Liver (tissue), 8 donors: ENCODE measurements at regions not wholly inside any gene's neighbourhood (a gene's known extent, or its start where the extent isn't known, plus 50 kb on each side); places are given as distances from the start of the nearest gene placed in this dataset.

Experiments used
- DNase-seq: peaks from one replicate; pipeline ENCODE4 v3.0.0-alpha.2; 2017; ENCODE audit warnings: low spot score
- H3K27ac ChIP-seq, 2 donors: one replicate each; pipeline ENCODE4 v1.7.0; 2013; ENCODE audit warnings: inconsistent platforms in 2 of 2, low read length in 2 of 2, control low read depth in 1 of 2, low read depth in 1 of 2, mild to moderate bottlenecking in 1 of 2
- H3K27me3 ChIP-seq, 4 donors: one replicate each; pipeline versions ENCODE4 v1.6.1 to v1.7.0; 2013; ENCODE audit warnings: low read length in 3 of 4, inconsistent platforms in 1 of 4, mild to moderate bottlenecking in 1 of 4, moderate library complexity in 1 of 4; ENCODE audit not compliant: control insufficient read depth in 4 of 4, insufficient read depth in 4 of 4
- H3K36me3 ChIP-seq, 4 donors: one replicate each; pipeline versions ENCODE4 v1.6.1 to v1.7.0; 2013; ENCODE audit warnings: low read length in 3 of 4, mild to moderate bottlenecking in 3 of 4, low read depth in 1 of 4, moderate library complexity in 1 of 4; ENCODE audit not compliant: control insufficient read depth in 4 of 4, insufficient read depth in 3 of 4
- H3K4me1 ChIP-seq, 4 donors: one replicate each; pipeline versions ENCODE4 v1.6.1 to v1.7.0; 2013; ENCODE audit warnings: low read length in 3 of 4, mild to moderate bottlenecking in 3 of 4, moderate library complexity in 1 of 4; ENCODE audit not compliant: control insufficient read depth in 4 of 4, insufficient read depth in 4 of 4
- H3K4me3 ChIP-seq, 3 donors: one replicate each; pipeline versions ENCODE4 v1.6.1 to v1.7.0; 2013; ENCODE audit warnings: low read length in 3 of 3, control low read depth in 1 of 3, low read depth in 1 of 3, mild to moderate bottlenecking in 1 of 3
- H3K9ac ChIP-seq, 2 donors: one replicate each; pipeline ENCODE4 v1.7.0; 2013; ENCODE audit warnings: low read length in 2 of 2, mild to moderate bottlenecking in 2 of 2, moderate library complexity in 2 of 2, control low read depth in 1 of 2, low read depth in 1 of 2
- H3K9me3 ChIP-seq, 4 donors: one replicate each; pipeline versions ENCODE4 v1.6.1 to v1.7.0; 2013; ENCODE audit warnings: low read length in 3 of 4; ENCODE audit not compliant: control insufficient read depth in 4 of 4
- ATF3 ChIP-seq: IDR thresholded peaks from 2 replicates; pipeline ENCODE4 v1.6.1; 2016; ENCODE audit warnings: antibody characterized with exemption
- CTCF ChIP-seq: fragments of 150-350 bp; IDR thresholded peaks from 2 replicates; pipeline ENCODE4 v1.5.1; 2017; ENCODE audit warnings: improper control_type of control experiment, low read depth, low read length; ENCODE audit not compliant: missing input control
- EGR1 ChIP-seq, 2 donors: IDR thresholded peaks; 2 replicates each; pipeline ENCODE4 v1.6.1; 2016 to 2018; ENCODE audit warnings: antibody characterized with exemption in 2 of 2, low read depth in 2 of 2
- FOXA1 ChIP-seq: IDR thresholded peaks from 2 replicates; pipeline ENCODE4 v1.6.1; 2016; ENCODE audit warnings: antibody characterized with exemption
- FOXA2 ChIP-seq: IDR thresholded peaks from 2 replicates; pipeline ENCODE4 v1.6.1; 2016; ENCODE audit warnings: antibody characterized with exemption
- GABPA ChIP-seq, 2 donors: IDR thresholded peaks in 1 of 2; conservative IDR thresholded peaks in 1 of 2; 2 replicates each; pipeline ENCODE4 v1.6.1; 2016; ENCODE audit warnings: antibody characterized with exemption in 2 of 2, mild to moderate bottlenecking in 1 of 2, moderate library complexity in 1 of 2
- HNF4A ChIP-seq, 2 donors: conservative IDR thresholded peaks; 2 replicates each; pipeline ENCODE4 v1.6.1; 2016; ENCODE audit warnings: antibody characterized with exemption in 2 of 2, mild to moderate bottlenecking in 2 of 2
- HNF4G ChIP-seq: IDR thresholded peaks from 2 replicates; pipeline ENCODE4 v1.6.1; 2016; ENCODE audit warnings: antibody characterized with exemption
- JUND ChIP-seq, 2 donors: IDR thresholded peaks; 2 replicates each; pipeline ENCODE4 v1.6.1; 2016; ENCODE audit warnings: antibody characterized with exemption in 2 of 2
- MAX ChIP-seq: IDR thresholded peaks from 2 replicates; pipeline ENCODE4 v1.6.1; 2016; ENCODE audit warnings: antibody characterized with exemption
- NR2F2 ChIP-seq: IDR thresholded peaks from 2 replicates; pipeline ENCODE4 v1.6.1; 2016; ENCODE audit warnings: antibody characterized with exemption
- RAD21 ChIP-seq, 2 donors: IDR thresholded peaks; 2 replicates each; pipeline ENCODE4 v1.6.1; 2016; ENCODE audit warnings: antibody characterized with exemption in 2 of 2, mild to moderate bottlenecking in 2 of 2
- REST ChIP-seq: IDR thresholded peaks from 2 replicates; pipeline ENCODE4 v1.6.1; 2016; ENCODE audit warnings: antibody characterized with exemption, mild to moderate bottlenecking
- RXRA ChIP-seq, 2 donors: IDR thresholded peaks; 2 replicates each; pipeline ENCODE4 v1.6.1; 2017 to 2018; ENCODE audit warnings: antibody characterized with exemption in 2 of 2, mild to moderate bottlenecking in 1 of 2
- ZBTB33 ChIP-seq: IDR thresholded peaks from 2 replicates; pipeline ENCODE4 v1.6.1; 2016; ENCODE audit warnings: antibody characterized with exemption
- WGBS: extraction: QIAGEN DNeasy Blood & Tissue Kit; methylation state at CpG from one replicate; pipeline ENCODE4 v1.1.7; 2013; 5-methylcytosine and 5-hydroxymethylcytosine counted together
- donor health status: healthy.
- donor health status: healthy.
- donor health status: healthy.
- donor health status: healthy.
- donor health status: healthy.

- Histone ChIP-seq H3K36me3 (peaks cover 0 to 15% (median 9%) of the 10 kb centered on the region in 4 donors), H3K4me3 (no peak overlapping the region), H3K4me1 (no peaks in the 10 kb centered on the region), H3K9me3 (no peaks in the 10 kb centered on the region), H3K27me3 (no peaks in the 10 kb centered on the region), H3K9ac (no peak overlapping the region), H3K27ac (no peak overlapping the region)
- 86% methylated on average over 4 of the region's 4 CpGs for WGBS
- DNase-seq: no peak
- TF ChIP-seq HNF4A (conservative IDR thresholded peaks at IDR 0.05) (no peak), ATF3 (no peak), REST (no peak), RAD21 (IDR thresholded peaks at IDR 0.05) (no peak), EGR1 (IDR thresholded peaks at IDR 0.05; ENCODE audit: low read depth in 2 of 2) (no peak), FOXA1 (no peak), ZBTB33 (no peak)
These were observed 62.5 kb downstream of the TCF20 start for GRCh38 chr22:42207918-42208317.

- DNase-seq: no peak
- H3K4me3 ChIP-seq: no peak overlapping the region
- TF ChIP-seq ATF3: no peak
- TF ChIP-seq HNF4G: no peak
- TF ChIP-seq NR2F2: no peak
- no peak for TF ChIP-seq RXRA (IDR thresholded peaks at IDR 0.05)
- TF ChIP-seq FOXA2: no peak
- TF ChIP-seq MAX: no peak
- no peak for TF ChIP-seq CTCF
- TF ChIP-seq GABPA (IDR thresholded peaks at IDR 0.05 in 1 of 2, conservative IDR thresholded peaks at IDR 0.05 in 1 of 2): no peak
- no peak for TF ChIP-seq HNF4A (conservative IDR thresholded peaks at IDR 0.05)
- TF ChIP-seq REST: no peak
- TF ChIP-seq ZBTB33: no peak
- no peak for TF ChIP-seq JUND (IDR thresholded peaks at IDR 0.05)
- TF ChIP-seq RAD21 (IDR thresholded peaks at IDR 0.05): no peak
- no peak for TF ChIP-seq EGR1 (IDR thresholded peaks at IDR 0.05; ENCODE audit: low read depth in 2 of 2)
- peaks cover 0 to 2% (median 0%) of the 10 kb centered on the region in 4 donors for H3K36me3 ChIP-seq
- H3K27ac ChIP-seq: no peak overlapping the region
- H3K9me3 ChIP-seq: no peaks in the 10 kb centered on the region
- H3K4me1 ChIP-seq: no peaks in the 10 kb centered on the region
- no peak overlapping the region for H3K9ac ChIP-seq
- H3K27me3 ChIP-seq: no peaks in the 10 kb centered on the region
- 98% methylated on average over 2 of the region's 2 CpGs for WGBS
These were observed 66.8 kb downstream of the TCF20 start for GRCh38 chr22:42203609-42204008.
